ENCODE measurements at regions not wholly inside any gene's neighbourhood (a gene's known extent, or its start where the extent isn't known, plus 50 kb on each side); places are given as distances from the start of the nearest gene placed in this dataset.

DNA sequence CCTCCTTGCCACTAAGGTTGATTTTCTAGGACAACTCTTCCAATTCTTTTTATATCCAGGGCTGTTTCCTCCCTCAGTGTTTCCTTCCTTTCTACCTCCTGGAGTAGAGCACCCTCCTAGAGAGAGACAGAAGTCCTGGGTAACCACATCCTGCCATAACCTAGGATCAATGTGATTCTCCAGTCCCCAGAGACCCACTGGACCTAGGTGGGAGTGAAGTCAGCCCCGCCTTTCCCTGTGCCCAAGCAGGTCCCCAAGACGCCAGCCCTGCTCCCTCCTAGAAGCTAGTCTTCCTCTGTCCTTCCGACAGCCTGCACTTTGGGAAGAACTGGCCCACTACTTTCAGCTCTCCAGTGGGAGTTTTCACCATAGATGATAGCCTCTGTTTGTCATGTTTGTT lies 166.8 kb upstream of the PLEKHG7 start:
- H3K36me3 Mint-ChIP-seq (ENCODE audit: low read depth) = no peaks in the 10 kb centered on the region
- TF ChIP-seq, protein P1, sequence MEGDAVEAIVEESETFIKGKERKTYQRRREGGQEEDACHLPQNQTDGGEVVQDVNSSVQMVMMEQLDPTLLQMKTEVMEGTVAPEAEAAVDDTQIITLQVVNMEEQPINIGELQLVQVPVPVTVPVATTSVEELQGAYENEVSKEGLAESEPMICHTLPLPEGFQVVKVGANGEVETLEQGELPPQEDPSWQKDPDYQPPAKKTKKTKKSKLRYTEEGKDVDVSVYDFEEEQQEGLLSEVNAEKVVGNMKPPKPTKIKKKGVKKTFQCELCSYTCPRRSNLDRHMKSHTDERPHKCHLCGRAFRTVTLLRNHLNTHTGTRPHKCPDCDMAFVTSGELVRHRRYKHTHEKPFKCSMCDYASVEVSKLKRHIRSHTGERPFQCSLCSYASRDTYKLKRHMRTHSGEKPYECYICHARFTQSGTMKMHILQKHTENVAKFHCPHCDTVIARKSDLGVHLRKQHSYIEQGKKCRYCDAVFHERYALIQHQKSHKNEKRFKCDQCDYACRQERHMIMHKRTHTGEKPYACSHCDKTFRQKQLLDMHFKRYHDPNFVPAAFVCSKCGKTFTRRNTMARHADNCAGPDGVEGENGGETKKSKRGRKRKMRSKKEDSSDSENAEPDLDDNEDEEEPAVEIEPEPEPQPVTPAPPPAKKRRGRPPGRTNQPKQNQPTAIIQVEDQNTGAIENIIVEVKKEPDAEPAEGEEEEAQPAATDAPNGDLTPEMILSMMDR (IDR thresholded peaks at IDR 0.05) = no peak
- H3K27me3 Mint-ChIP-seq (ENCODE audit: insufficient read depth) = no peaks in the 10 kb centered on the region
- no peak for DNase-seq
- H3K4me3 Mint-ChIP-seq = no peak overlapping the region
- no peaks in the 10 kb centered on the region for H3K9me3 Mint-ChIP-seq
- no peak overlapping the region for H3K27ac Mint-ChIP-seq
- H3K4me1 Mint-ChIP-seq (ENCODE audit: low read depth) = peaks cover 17% of the 10 kb centered on the region

DNA sequence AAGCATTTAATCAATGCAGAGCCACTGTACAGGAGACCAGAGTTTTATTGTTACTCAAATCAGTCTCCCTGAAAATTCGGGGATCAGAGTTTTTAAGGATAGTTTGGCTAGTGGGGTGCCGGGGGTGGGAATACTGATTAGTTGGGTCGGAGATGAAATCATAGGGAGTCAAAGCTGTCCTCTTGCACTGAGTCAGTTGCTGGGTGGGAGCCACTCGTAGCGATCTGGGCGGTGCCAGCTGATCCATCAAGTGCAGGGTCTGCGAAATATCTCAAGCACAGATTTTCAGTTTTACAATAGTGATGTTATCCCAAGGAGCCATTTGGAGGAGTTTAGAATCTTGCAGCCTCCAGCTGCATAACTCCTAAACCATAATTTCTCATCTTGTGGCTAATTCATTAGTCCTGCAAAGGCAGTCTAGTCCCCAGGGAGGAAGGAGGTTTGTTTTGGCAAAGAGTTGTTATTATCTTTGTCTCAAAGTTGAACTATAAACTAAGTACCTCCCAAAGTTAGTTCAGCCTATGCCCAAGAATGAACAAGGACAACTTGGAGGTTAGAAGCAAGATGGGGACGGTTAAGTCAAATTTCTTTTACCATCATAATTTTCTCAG lies 169.4 kb upstream of the PLEKHG7 start:
- H3K27ac Mint-ChIP-seq = no peak overlapping the region
- no peak for DNase-seq
- TF ChIP-seq, protein P1 (IDR thresholded peaks at IDR 0.05) = no peak
- no peaks in the 10 kb centered on the region for H3K27me3 Mint-ChIP-seq (ENCODE audit: insufficient read depth)
- H3K4me3 Mint-ChIP-seq = no peak overlapping the region
- no peaks in the 10 kb centered on the region for H3K36me3 Mint-ChIP-seq (ENCODE audit: low read depth)
- H3K4me1 Mint-ChIP-seq (ENCODE audit: low read depth) = no peaks in the 10 kb centered on the region
- no peaks in the 10 kb centered on the region for H3K9me3 Mint-ChIP-seq

DNA sequence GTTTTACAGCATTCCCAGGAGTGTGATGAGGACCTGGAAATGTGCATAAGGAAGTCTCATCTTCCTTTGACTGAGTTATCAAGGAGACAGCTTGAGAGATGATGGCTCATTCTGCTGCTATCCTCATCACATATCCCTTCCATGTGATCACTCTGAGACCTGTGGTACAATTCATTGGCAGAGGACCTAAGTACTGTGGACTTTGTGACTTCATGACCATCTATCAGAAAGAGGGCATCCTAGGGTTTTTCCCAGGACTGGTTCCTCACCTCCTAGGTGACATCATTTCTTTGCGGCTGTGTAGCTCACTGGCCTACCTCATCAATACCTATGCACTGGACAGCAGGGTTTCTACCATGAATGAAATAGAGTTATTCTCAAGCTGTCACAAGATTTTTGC lies 172.1 kb upstream of the PLEKHG7 start:
- no peaks in the 10 kb centered on the region for H3K9me3 Mint-ChIP-seq
- no peaks in the 10 kb centered on the region for H3K36me3 Mint-ChIP-seq (ENCODE audit: low read depth)
- no peak overlapping the region for H3K4me3 Mint-ChIP-seq
- no peak for DNase-seq
- no peak overlapping the region for H3K27ac Mint-ChIP-seq
- no peaks in the 10 kb centered on the region for H3K4me1 Mint-ChIP-seq (ENCODE audit: low read depth)
- no peaks in the 10 kb centered on the region for H3K27me3 Mint-ChIP-seq (ENCODE audit: insufficient read depth)
- TF ChIP-seq, protein P1 (IDR thresholded peaks at IDR 0.05) = no peak

DNA sequence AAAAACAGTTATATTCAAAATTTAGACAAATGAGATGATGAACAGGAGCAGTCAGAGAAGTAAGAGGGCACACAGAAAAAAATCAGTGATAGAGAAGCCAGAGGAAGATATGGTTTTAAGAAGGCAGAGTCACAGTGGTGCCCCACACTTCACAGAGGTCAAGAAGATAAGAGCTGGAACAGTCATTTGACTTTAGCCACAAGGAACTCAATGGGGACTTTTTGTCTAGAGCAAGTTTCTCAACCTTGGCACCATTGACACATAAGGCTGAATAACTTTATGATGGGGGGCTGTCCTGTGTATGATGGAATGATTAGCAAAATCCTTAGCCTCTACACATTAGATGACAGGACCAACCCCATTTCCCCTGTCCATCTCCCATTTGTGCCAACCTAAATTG lies 172.8 kb upstream of the PLEKHG7 start:
- no peak overlapping the region for H3K4me3 Mint-ChIP-seq
- TF ChIP-seq, protein P1 (IDR thresholded peaks at IDR 0.05) = no peak
- no peaks in the 10 kb centered on the region for H3K27me3 Mint-ChIP-seq (ENCODE audit: insufficient read depth)
- no peaks in the 10 kb centered on the region for H3K9me3 Mint-ChIP-seq
- no peak for DNase-seq
- no peaks in the 10 kb centered on the region for H3K4me1 Mint-ChIP-seq (ENCODE audit: low read depth)
- H3K27ac Mint-ChIP-seq = no peak overlapping the region
- H3K36me3 Mint-ChIP-seq (ENCODE audit: low read depth) = no peaks in the 10 kb centered on the region

DNA sequence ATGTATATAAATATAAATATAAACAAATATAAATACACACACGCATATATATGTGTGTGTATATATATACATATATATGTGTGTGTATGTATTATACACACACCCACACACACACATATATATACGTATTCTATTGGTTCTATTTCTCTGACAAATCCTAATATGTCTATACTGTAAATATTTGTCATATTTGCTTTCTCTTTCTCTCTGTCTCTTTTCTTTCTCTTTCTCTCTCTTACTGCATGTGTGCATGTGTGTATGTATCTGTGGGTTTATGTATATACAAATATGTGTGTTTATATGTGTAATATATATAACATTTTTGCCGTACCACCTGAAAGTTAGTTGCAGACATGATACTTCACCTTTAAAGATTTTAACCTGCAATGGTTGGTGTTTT lies 174.2 kb upstream of the PLEKHG7 start:
- TF ChIP-seq, protein P1 (IDR thresholded peaks at IDR 0.05) = 0 out of 2 replicates have a peak, but pooled peaks have one; percentile 2
- Mint-ChIP-seq H3K27ac (no peak overlapping the region), H3K4me3 (no peak overlapping the region), H3K36me3 (ENCODE audit: low read depth) (no peaks in the 10 kb centered on the region), H3K9me3 (no peaks in the 10 kb centered on the region), H3K27me3 (ENCODE audit: insufficient read depth) (no peaks in the 10 kb centered on the region; the same call in 1 of the 2 replicates), H3K4me1 (ENCODE audit: low read depth) (no peaks in the 10 kb centered on the region)
- DNase-seq = no peak

DNA sequence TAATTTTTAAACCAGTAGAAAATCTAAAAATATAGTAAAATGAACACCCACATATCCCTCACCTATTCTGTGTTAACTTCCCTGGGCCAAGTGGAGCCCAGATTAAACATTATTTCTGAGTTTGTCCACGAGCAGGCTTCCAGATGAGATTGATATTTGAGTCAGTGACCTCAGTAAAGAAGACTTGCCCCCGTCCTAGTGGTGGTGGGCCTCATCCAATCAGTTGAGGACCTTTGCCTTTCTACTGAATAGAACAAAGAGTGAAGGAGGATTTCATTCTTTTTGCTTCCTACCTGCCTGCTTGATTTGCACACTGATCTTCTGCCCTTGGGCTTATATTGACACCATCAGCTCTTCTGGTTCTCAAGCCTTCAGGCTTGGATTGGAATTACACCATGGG lies 174.7 kb upstream of the PLEKHG7 start:
- Mint-ChIP-seq H3K27me3 (ENCODE audit: insufficient read depth) (no peaks in the 10 kb centered on the region; the same call in 1 of the 2 replicates), H3K4me3 (no peak overlapping the region), H3K4me1 (ENCODE audit: low read depth) (no peaks in the 10 kb centered on the region), H3K36me3 (ENCODE audit: low read depth) (no peaks in the 10 kb centered on the region), H3K27ac (no peak overlapping the region), H3K9me3 (no peaks in the 10 kb centered on the region)
- TF ChIP-seq, protein P1 (IDR thresholded peaks at IDR 0.05) = 0 out of 2 replicates have a peak, but pooled peaks have one; percentile 8
- DNase-seq = no peak

Measured in HFFc6 (cell line).